ENCODE measurements at regions not wholly inside any gene's neighbourhood (a gene's known extent, or its start where the extent isn't known, plus 50 kb on each side); places are given as distances from the start of the nearest gene placed in this dataset.

DNA sequence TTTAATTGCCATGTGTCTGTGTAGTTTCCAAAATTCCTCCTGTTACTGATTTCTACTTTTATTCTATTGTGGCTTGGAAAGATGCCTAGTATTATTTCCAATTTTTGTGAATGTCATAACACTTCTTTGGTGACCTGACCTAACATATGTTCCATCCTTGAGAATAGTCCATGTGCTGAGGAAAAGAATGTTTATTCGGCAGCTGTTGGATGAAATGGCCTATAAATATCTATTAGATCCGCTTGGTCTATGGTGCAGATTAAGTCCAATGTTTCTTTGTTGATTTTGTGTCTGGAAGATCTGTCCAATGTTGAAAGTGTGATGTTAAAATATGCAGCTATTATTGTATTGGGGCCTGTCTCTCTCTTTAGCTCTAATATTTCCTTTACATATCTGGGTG is 219.2 kb upstream of the HDX start:
- no peak overlapping the region for H3K4me3 Mint-ChIP-seq (ENCODE audit: unreplicated experiment)

DNA sequence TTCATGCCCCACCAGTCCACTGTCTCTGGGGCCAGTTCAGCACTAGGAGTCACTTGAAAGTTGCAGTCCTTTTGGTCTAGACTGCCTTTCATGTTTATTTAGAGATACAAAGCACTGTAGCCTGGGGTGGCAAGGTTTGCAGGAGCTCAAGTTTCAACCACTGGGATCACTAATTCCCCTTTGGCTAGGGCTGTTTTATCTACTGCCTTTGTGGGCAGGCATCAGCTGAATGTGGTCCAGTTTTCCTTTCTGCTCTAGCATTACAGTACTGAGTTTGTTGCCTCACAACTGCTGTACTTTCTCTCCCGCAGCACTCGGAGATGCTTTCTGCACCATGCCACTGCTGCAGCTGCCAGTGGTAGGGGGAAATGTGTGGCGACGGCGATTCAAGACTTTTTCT is 222.3 kb upstream of the HDX start:
- no peak overlapping the region for H3K4me2 ChIP-seq (ENCODE audit: low read length)
- no peak overlapping the region for H3K27ac Mint-ChIP-seq (ENCODE audit: unreplicated experiment)
- no peaks in the 10 kb centered on the region for H3K79me2 ChIP-seq (ENCODE audit: insufficient read depth, low read length)
- no peaks in the 10 kb centered on the region for H3K27me3 ChIP-seq (ENCODE audit: insufficient read depth, low read length)
- no peak overlapping the region for H3K9ac ChIP-seq (ENCODE audit: low read length)
- H3K4me3 ChIP-seq (ENCODE audit: insufficient read depth, low read depth, low read length), result no peak overlapping the region
- no peak overlapping the region for H2AFZ ChIP-seq (ENCODE audit: low read depth, low read length)
- no peaks in the 10 kb centered on the region for H3K27me3 Mint-ChIP-seq (ENCODE audit: low read depth, unreplicated experiment)
- H4K20me1 ChIP-seq (ENCODE audit: insufficient read depth, low read length), result no peaks in the 10 kb centered on the region
- no peak overlapping the region for H3K4me3 Mint-ChIP-seq (ENCODE audit: unreplicated experiment)
- H3K4me1 ChIP-seq (ENCODE audit: insufficient read depth, low read length), result no peaks in the 10 kb centered on the region
- H3K9me3 ChIP-seq (ENCODE audit: insufficient read depth, low read depth, low read length), result no peaks in the 10 kb centered on the region
- DNase-seq (ENCODE audit: low read depth) (no peak), FAIRE-seq (no peak)
- no peaks in the 10 kb centered on the region for H3K36me3 ChIP-seq (ENCODE audit: insufficient read depth, low read length)
- H3K36me3 Mint-ChIP-seq (ENCODE audit: low read depth, unreplicated experiment), result no peaks in the 10 kb centered on the region
- H3K9me3 Mint-ChIP-seq (ENCODE audit: unreplicated experiment), result no peaks in the 10 kb centered on the region
- H3K4me1 Mint-ChIP-seq (ENCODE audit: low read depth, unreplicated experiment), result no peaks in the 10 kb centered on the region
- TF ChIP-seq, protein P1, sequence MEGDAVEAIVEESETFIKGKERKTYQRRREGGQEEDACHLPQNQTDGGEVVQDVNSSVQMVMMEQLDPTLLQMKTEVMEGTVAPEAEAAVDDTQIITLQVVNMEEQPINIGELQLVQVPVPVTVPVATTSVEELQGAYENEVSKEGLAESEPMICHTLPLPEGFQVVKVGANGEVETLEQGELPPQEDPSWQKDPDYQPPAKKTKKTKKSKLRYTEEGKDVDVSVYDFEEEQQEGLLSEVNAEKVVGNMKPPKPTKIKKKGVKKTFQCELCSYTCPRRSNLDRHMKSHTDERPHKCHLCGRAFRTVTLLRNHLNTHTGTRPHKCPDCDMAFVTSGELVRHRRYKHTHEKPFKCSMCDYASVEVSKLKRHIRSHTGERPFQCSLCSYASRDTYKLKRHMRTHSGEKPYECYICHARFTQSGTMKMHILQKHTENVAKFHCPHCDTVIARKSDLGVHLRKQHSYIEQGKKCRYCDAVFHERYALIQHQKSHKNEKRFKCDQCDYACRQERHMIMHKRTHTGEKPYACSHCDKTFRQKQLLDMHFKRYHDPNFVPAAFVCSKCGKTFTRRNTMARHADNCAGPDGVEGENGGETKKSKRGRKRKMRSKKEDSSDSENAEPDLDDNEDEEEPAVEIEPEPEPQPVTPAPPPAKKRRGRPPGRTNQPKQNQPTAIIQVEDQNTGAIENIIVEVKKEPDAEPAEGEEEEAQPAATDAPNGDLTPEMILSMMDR (IDR thresholded peaks at IDR 0.05; ENCODE audit: insufficient read depth, low read depth, low read length), result no peak
- no peak for TF ChIP-seq EZH2 (IDR thresholded peaks at IDR 0.05; ENCODE audit: insufficient read depth, low read length)
- no peak overlapping the region for H3K27ac ChIP-seq (ENCODE audit: low read depth, low read length)

More for the DNA sequence above, 219.2 kb upstream of the HDX start:
- H3K27ac Mint-ChIP-seq (ENCODE audit: unreplicated experiment), result no peak overlapping the region
- FAIRE-seq (no peak), DNase-seq (ENCODE audit: low read depth) (no peak)
- H3K27me3 ChIP-seq (ENCODE audit: insufficient read depth, low read length), result no peaks in the 10 kb centered on the region
- H3K9me3 Mint-ChIP-seq (ENCODE audit: unreplicated experiment), result no peaks in the 10 kb centered on the region
- H3K79me2 ChIP-seq (ENCODE audit: insufficient read depth, low read length), result no peaks in the 10 kb centered on the region
- TF ChIP-seq, protein P1 (IDR thresholded peaks at IDR 0.05; ENCODE audit: insufficient read depth, low read depth, low read length), result no peak
- no peak for TF ChIP-seq EZH2 (IDR thresholded peaks at IDR 0.05; ENCODE audit: insufficient read depth, low read length)
- H3K27ac ChIP-seq (ENCODE audit: low read depth, low read length), result no peak overlapping the region
- no peaks in the 10 kb centered on the region for H3K36me3 Mint-ChIP-seq (ENCODE audit: low read depth, unreplicated experiment)
- no peak overlapping the region for H3K4me2 ChIP-seq (ENCODE audit: low read length)
- H2AFZ ChIP-seq (ENCODE audit: low read depth, low read length), result no peak overlapping the region
- H3K9ac ChIP-seq (ENCODE audit: low read length), result no peak overlapping the region
- no peaks in the 10 kb centered on the region for H3K4me1 Mint-ChIP-seq (ENCODE audit: low read depth, unreplicated experiment)
- H3K4me3 ChIP-seq (ENCODE audit: insufficient read depth, low read depth, low read length), result no peak overlapping the region
- no peaks in the 10 kb centered on the region for H3K27me3 Mint-ChIP-seq (ENCODE audit: low read depth, unreplicated experiment)
- no peaks in the 10 kb centered on the region for H3K36me3 ChIP-seq (ENCODE audit: insufficient read depth, low read length)
- no peaks in the 10 kb centered on the region for H3K4me1 ChIP-seq (ENCODE audit: insufficient read depth, low read length)
- no peaks in the 10 kb centered on the region for H3K9me3 ChIP-seq (ENCODE audit: insufficient read depth, low read depth, low read length)
- H4K20me1 ChIP-seq (ENCODE audit: insufficient read depth, low read length), result no peaks in the 10 kb centered on the region

DNA sequence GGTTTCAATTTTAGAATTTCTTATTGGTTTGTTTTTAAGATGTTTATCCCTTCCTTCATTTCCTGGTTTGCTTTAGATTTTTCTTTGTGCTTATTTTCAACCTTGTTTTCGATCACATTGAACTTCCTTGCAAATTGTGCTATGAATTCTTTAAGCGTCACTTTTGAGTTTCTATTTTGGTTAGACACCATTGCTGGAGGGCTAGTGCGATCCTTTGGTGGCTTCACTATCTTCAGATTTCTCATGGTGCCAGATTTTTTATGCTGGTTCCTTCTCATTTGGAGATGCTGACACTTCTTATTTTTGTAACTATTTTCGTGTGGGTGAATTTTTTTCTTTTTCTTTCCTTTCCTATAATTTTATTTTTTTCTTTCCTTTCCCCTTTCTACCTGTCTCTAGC is 227.2 kb upstream of the HDX start:
- H3K4me3 Mint-ChIP-seq (ENCODE audit: unreplicated experiment), result no peak overlapping the region
- FAIRE-seq, result no peak
- no peaks in the 10 kb centered on the region for H3K79me2 ChIP-seq (ENCODE audit: insufficient read depth, low read length)

More for the DNA sequence above, 227.2 kb upstream of the HDX start:
- Mint-ChIP-seq H3K27me3 (ENCODE audit: low read depth, unreplicated experiment) (no peaks in the 10 kb centered on the region), H3K36me3 (ENCODE audit: low read depth, unreplicated experiment) (no peaks in the 10 kb centered on the region), H3K27ac (ENCODE audit: unreplicated experiment) (no peak overlapping the region), H3K4me1 (ENCODE audit: low read depth, unreplicated experiment) (no peaks in the 10 kb centered on the region), H3K9me3 (ENCODE audit: unreplicated experiment) (no peaks in the 10 kb centered on the region)
- Histone ChIP-seq H3K9ac (ENCODE audit: low read length) (no peak overlapping the region), H3K36me3 (ENCODE audit: insufficient read depth, low read length) (no peaks in the 10 kb centered on the region), H3K4me2 (ENCODE audit: low read length) (no peak overlapping the region), H3K4me1 (ENCODE audit: insufficient read depth, low read length) (no peaks in the 10 kb centered on the region), H3K27ac (ENCODE audit: low read depth, low read length) (no peak overlapping the region), H3K4me3 (ENCODE audit: insufficient read depth, low read depth, low read length) (no peak overlapping the region), H3K27me3 (ENCODE audit: insufficient read depth, low read length) (no peaks in the 10 kb centered on the region), H4K20me1 (ENCODE audit: insufficient read depth, low read length) (no peaks in the 10 kb centered on the region), H2AFZ (ENCODE audit: low read depth, low read length) (no peak overlapping the region), H3K9me3 (ENCODE audit: insufficient read depth, low read depth, low read length) (no peaks in the 10 kb centered on the region)
- no peak for TF ChIP-seq EZH2 (IDR thresholded peaks at IDR 0.05; ENCODE audit: insufficient read depth, low read length)
- TF ChIP-seq, protein P1 (IDR thresholded peaks at IDR 0.05; ENCODE audit: insufficient read depth, low read depth, low read length), result no peak
- no peak for DNase-seq (ENCODE audit: low read depth)

Data from astrocyte (in vitro differentiated cells and primary cell).